Astrocyte (in vitro differentiated cells and primary cell): ENCODE measurements at regions not wholly inside any gene's neighbourhood (a gene's known extent, or its start where the extent isn't known, plus 50 kb on each side); places are given as distances from the start of the nearest gene placed in this dataset.

ENCODE experiments used
- DNase-seq: peaks from one replicate; pipeline ENCODE4 v3.0.0-alpha.2; 2010; ENCODE audit warnings: low read depth
- FAIRE-seq: peaks from 2 replicates; lab custom pipeline; 2011; peaks lifted over from hg19 to GRCh38; lab: Jason Lieb, UNC
- H2AFZ ChIP-seq: 2 replicates; pipeline ENCODE4 v1.6.0; 2012; ENCODE audit warnings: low read depth, low read length, inconsistent platforms
- H3K27ac ChIP-seq: 2 replicates; pipeline ENCODE4 v1.5.1; 2011; ENCODE audit warnings: low read depth, low read length, inconsistent platforms
- H3K27me3 ChIP-seq: 2 replicates; pipeline ENCODE4 v1.6.0; 2011; ENCODE audit warnings: low read length, inconsistent platforms; ENCODE audit not compliant: insufficient read depth
- H3K36me3 ChIP-seq: 2 replicates; pipeline ENCODE4 v1.5.1; 2011; ENCODE audit warnings: low read length, inconsistent platforms; ENCODE audit not compliant: insufficient read depth
- H3K4me1 ChIP-seq: 2 replicates; pipeline ENCODE4 v1.5.1; 2011; ENCODE audit warnings: low read length, inconsistent platforms; ENCODE audit not compliant: insufficient read depth
- H3K4me2 ChIP-seq: 2 replicates; pipeline ENCODE4 v1.6.0; 2012; ENCODE audit warnings: low read length, inconsistent platforms
- H3K4me3 ChIP-seq: 2 replicates; pipeline ENCODE4 v1.5.1; 2011; ENCODE audit warnings: low read depth, mild to moderate bottlenecking, low read length, inconsistent platforms; ENCODE audit not compliant: insufficient read depth
- H3K79me2 ChIP-seq: 2 replicates; pipeline ENCODE4 v1.6.0; 2012; ENCODE audit warnings: mild to moderate bottlenecking, low read length, inconsistent platforms; ENCODE audit not compliant: insufficient read depth
- H3K9ac ChIP-seq: 2 replicates; pipeline ENCODE4 v1.6.0; 2012; ENCODE audit warnings: mild to moderate bottlenecking, low read length, inconsistent platforms
- H3K9me3 ChIP-seq: 2 replicates; pipeline ENCODE4 v1.5.1; 2012; ENCODE audit warnings: low read depth, mild to moderate bottlenecking, low read length, inconsistent platforms; ENCODE audit not compliant: insufficient read depth
- H4K20me1 ChIP-seq: 2 replicates; pipeline ENCODE4 v1.6.0; 2012; ENCODE audit warnings: low read length, inconsistent platforms; ENCODE audit not compliant: insufficient read depth
- H3K27ac Mint-ChIP-seq: one replicate; pipeline ENCODE4 v1.8.0; 2021; ENCODE audit warnings: mild to moderate bottlenecking, mixed read lengths; ENCODE audit not compliant: unreplicated experiment
- H3K27me3 Mint-ChIP-seq: one replicate; pipeline ENCODE4 v1.8.0; 2021; ENCODE audit warnings: low read depth, mixed read lengths; ENCODE audit not compliant: unreplicated experiment
- H3K36me3 Mint-ChIP-seq: one replicate; pipeline ENCODE4 v1.8.0; 2021; ENCODE audit warnings: low read depth, mixed read lengths; ENCODE audit not compliant: unreplicated experiment
- H3K4me1 Mint-ChIP-seq: one replicate; pipeline ENCODE4 v1.8.0; 2021; ENCODE audit warnings: low read depth, mixed read lengths; ENCODE audit not compliant: unreplicated experiment
- H3K4me3 Mint-ChIP-seq: one replicate; pipeline ENCODE4 v1.8.0; 2021; ENCODE audit warnings: mild to moderate bottlenecking, moderate library complexity, mixed read lengths; ENCODE audit not compliant: unreplicated experiment
- H3K9me3 Mint-ChIP-seq: one replicate; pipeline ENCODE4 v1.8.0; 2021; ENCODE audit warnings: mild to moderate bottlenecking, mixed read lengths; ENCODE audit not compliant: unreplicated experiment
- EZH2 ChIP-seq: IDR thresholded peaks from 2 replicates; pipeline ENCODE4 v1.6.1; 2012; ENCODE audit warnings: mild to moderate bottlenecking, low read length, inconsistent platforms; ENCODE audit not compliant: insufficient read depth
- TF ChIP-seq, protein P1 (sequence below): IDR thresholded peaks from 2 replicates; pipeline ENCODE4 v1.5.1; 2011; ENCODE audit warnings: low read depth, mild to moderate bottlenecking, inconsistent platforms, low read length, moderate library complexity; ENCODE audit not compliant: insufficient read depth

DNA sequence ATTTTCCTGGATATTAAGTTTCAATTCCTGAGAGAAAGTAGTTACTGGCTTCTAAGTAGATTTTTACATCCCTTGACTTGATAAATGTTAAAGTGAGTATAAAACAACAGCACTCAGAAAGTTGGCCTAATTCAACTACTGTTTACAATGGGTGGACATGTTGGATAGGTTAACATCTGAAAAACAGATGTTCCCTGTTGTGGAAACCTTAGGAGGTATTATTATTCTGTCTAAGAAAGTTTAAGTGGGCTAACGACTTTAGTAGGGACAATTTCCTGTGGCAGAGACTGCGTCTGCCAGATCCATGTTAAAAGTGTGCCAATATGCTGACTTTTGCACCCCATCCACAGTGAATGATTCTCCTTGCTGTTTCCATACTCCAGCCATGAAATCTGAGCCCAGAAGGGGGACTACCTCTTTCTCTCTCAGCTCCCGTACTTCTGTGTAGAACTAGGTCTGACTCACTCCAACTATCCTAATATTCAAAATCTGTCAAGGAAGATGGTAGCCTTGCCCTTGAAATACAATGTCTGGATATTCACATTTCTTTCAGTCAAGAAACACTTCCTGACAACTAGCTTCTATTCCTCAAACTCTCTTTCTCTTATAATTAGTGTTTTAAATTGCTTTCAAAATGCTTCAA is 327.5 kb upstream of the HNRNPA3 start:
- Histone ChIP-seq H3K79me2 (no peaks in the 10 kb centered on the region), H2AFZ (no peak overlapping the region), H3K27me3 (no peaks in the 10 kb centered on the region), H3K36me3 (no peaks in the 10 kb centered on the region), H3K4me2 (no peak overlapping the region), H3K4me1 (no peaks in the 10 kb centered on the region), H3K4me3 (no peak overlapping the region), H3K9ac (no peak overlapping the region), H3K27ac (no peak overlapping the region), H3K9me3 (no peaks in the 10 kb centered on the region), H4K20me1 (no peaks in the 10 kb centered on the region)
- DNase-seq, result no peak
- H3K4me1 Mint-ChIP-seq, result no peaks in the 10 kb centered on the region
- no peaks in the 10 kb centered on the region for H3K36me3 Mint-ChIP-seq
- H3K9me3 Mint-ChIP-seq, result no peaks in the 10 kb centered on the region
- no peak for TF ChIP-seq EZH2
- TF ChIP-seq, protein P1, sequence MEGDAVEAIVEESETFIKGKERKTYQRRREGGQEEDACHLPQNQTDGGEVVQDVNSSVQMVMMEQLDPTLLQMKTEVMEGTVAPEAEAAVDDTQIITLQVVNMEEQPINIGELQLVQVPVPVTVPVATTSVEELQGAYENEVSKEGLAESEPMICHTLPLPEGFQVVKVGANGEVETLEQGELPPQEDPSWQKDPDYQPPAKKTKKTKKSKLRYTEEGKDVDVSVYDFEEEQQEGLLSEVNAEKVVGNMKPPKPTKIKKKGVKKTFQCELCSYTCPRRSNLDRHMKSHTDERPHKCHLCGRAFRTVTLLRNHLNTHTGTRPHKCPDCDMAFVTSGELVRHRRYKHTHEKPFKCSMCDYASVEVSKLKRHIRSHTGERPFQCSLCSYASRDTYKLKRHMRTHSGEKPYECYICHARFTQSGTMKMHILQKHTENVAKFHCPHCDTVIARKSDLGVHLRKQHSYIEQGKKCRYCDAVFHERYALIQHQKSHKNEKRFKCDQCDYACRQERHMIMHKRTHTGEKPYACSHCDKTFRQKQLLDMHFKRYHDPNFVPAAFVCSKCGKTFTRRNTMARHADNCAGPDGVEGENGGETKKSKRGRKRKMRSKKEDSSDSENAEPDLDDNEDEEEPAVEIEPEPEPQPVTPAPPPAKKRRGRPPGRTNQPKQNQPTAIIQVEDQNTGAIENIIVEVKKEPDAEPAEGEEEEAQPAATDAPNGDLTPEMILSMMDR, result no peak
- no peak overlapping the region for H3K27ac Mint-ChIP-seq
- no peak overlapping the region for H3K4me3 Mint-ChIP-seq
- FAIRE-seq, result no peak
- H3K27me3 Mint-ChIP-seq, result no peaks in the 10 kb centered on the region

DNA sequence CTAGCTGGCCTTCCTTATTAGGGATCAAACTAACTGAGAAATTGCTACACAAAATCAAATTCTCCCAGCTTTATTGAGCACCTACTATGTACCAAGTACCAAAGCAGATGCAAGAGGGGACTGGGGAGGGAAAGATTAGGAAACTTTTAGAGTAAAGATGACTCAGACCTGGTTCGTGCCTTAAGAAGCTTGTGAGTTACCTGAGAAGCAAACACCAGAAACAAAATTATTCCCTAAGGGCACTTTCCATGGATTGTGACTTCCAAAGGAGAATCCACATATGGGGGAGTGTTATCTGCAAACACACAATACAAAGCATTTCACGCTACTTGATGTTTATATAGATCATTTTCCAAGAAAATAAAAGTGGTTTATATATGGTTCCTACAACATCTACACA is 326.9 kb upstream of the HNRNPA3 start:
- H3K79me2 ChIP-seq, result no peaks in the 10 kb centered on the region
- no peak overlapping the region for H3K9ac ChIP-seq
- no peaks in the 10 kb centered on the region for H3K9me3 ChIP-seq
- no peak overlapping the region for H3K4me3 Mint-ChIP-seq
- H3K4me1 ChIP-seq, result no peaks in the 10 kb centered on the region
- no peak overlapping the region for H3K4me2 ChIP-seq
- H3K36me3 Mint-ChIP-seq, result no peaks in the 10 kb centered on the region
- no peaks in the 10 kb centered on the region for H3K27me3 Mint-ChIP-seq
- H3K4me1 Mint-ChIP-seq, result no peaks in the 10 kb centered on the region
- H3K4me3 ChIP-seq, result no peak overlapping the region
- no peak overlapping the region for H2AFZ ChIP-seq
- no peaks in the 10 kb centered on the region for H3K36me3 ChIP-seq
- H3K27ac Mint-ChIP-seq, result no peak overlapping the region
- FAIRE-seq, result no peak
- no peaks in the 10 kb centered on the region for H4K20me1 ChIP-seq
- H3K27me3 ChIP-seq, result no peaks in the 10 kb centered on the region
- TF ChIP-seq, protein P1, result no peak
- TF ChIP-seq EZH2, result no peak
- H3K27ac ChIP-seq, result no peak overlapping the region
- H3K9me3 Mint-ChIP-seq, result no peaks in the 10 kb centered on the region
- DNase-seq, result no peak

DNA sequence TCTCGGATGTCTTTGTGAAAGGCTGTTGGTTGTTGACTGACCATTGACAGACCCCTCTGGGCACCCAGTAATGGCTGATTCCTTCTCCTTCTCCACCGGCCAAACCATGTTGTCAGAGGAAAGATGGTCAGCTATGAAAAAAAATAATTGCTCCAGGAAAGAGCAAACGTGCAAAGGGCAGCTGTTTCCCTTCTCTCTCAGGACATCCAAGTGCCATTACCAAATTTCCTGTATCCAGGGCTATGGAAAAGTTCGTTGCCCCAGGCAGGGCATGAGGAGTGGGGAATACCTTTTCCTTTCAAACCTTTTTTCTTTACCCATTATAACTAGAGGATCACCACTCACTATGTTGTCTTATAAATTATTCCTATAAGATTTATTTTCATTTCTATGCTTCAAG is 321.5 kb upstream of the HNRNPA3 start:
- no peak for TF ChIP-seq EZH2
- TF ChIP-seq, protein P1, result no peak
- H2AFZ ChIP-seq, result no peak overlapping the region
- H3K4me1 ChIP-seq, result no peaks in the 10 kb centered on the region
- H3K4me3 ChIP-seq, result no peak overlapping the region
- H3K9me3 ChIP-seq, result no peaks in the 10 kb centered on the region
- Mint-ChIP-seq H3K36me3 (no peaks in the 10 kb centered on the region), H3K4me1 (no peaks in the 10 kb centered on the region), H3K9me3 (no peaks in the 10 kb centered on the region), H3K27me3 (no peaks in the 10 kb centered on the region), H3K4me3 (no peak overlapping the region), H3K27ac (no peak overlapping the region)
- DNase-seq (no peak), FAIRE-seq (no peak)
- no peaks in the 10 kb centered on the region for H4K20me1 ChIP-seq
- H3K4me2 ChIP-seq, result no peak overlapping the region
- H3K27ac ChIP-seq, result no peak overlapping the region
- no peaks in the 10 kb centered on the region for H3K27me3 ChIP-seq
- no peaks in the 10 kb centered on the region for H3K36me3 ChIP-seq
- H3K79me2 ChIP-seq, result no peaks in the 10 kb centered on the region
- no peak overlapping the region for H3K9ac ChIP-seq
